Peyer's patch (tissue), 4 donors: ENCODE measurements at regions not wholly inside any gene's neighbourhood (a gene's known extent, or its start where the extent isn't known, plus 50 kb on each side); places are given as distances from the start of the nearest gene placed in this dataset.
A peak's percentile ranks its signal among the peaks of the same experiment; 100 is the strongest.

Experiments used
- DNase-seq, 3 donors: peaks; one replicate each; pipeline ENCODE4 v3.0.0-alpha.2; 2017 to 2019
- H3K27ac ChIP-seq, 4 donors: fragments of 200-600 bp; sonication (generic); one replicate each; pipeline ENCODE4 v1.5.1; 2016 to 2019
- H3K27me3 ChIP-seq, 2 donors: fragments of 200-600 bp; sonication (generic); one replicate each; pipeline ENCODE4 v1.5.1; 2019
- H3K36me3 ChIP-seq, 3 donors: fragments of 200-600 bp; sonication (generic); one replicate each; pipeline ENCODE4 v1.5.1; 2016 to 2019
- H3K4me1 ChIP-seq, 4 donors: fragments of 200-600 bp; sonication (generic); one replicate each; pipeline ENCODE4 v1.5.1; 2016 to 2019
- H3K4me3 ChIP-seq, 4 donors: fragments of 200-600 bp; sonication (generic); 1 replicate in 3 of 4; 2 replicates in 1 of 4; pipeline ENCODE4 v1.5.1; 2016 to 2019; ENCODE audit warnings: mild to moderate bottlenecking in 1 of 4
- H3K9me3 ChIP-seq, 4 donors: fragments of 200-600 bp; sonication (generic); one replicate each; pipeline ENCODE4 v1.5.1; 2016 to 2019; ENCODE audit warnings: mild to moderate bottlenecking in 1 of 4
- CTCF ChIP-seq, 6 experiments: fragments of 450-650 bp in 4 of 6; fragments of 200-600 bp in 2 of 6; sonication (generic) in 1 of 6; IDR thresholded peaks; one replicate each; pipeline ENCODE4 v1.5.1; 2017 to 2019; ENCODE audit warnings: antibody characterized with exemption in 6 of 6, mild to moderate bottlenecking in 3 of 6, moderate library complexity in 1 of 6
- POLR2A ChIP-seq, 2 donors: fragments of 450-650 bp; IDR thresholded peaks; one replicate each; pipeline ENCODE4 v1.5.1; 2017; ENCODE audit warnings: antibody characterized with exemption in 2 of 2, mild to moderate bottlenecking in 2 of 2, moderate library complexity in 2 of 2

GRCh38 chr4:159019356-159019755, 83.5 kb upstream of the RAPGEF2 start:
- no peaks in the 10 kb centered on the region for H3K36me3 ChIP-seq
- no peaks in the 10 kb centered on the region for H3K4me1 ChIP-seq
- H3K4me3 ChIP-seq: no peak overlapping the region
- H3K27ac ChIP-seq: no peak overlapping the region
- no peak for DNase-seq
- H3K27me3 ChIP-seq: no peaks in the 10 kb centered on the region
- H3K9me3 ChIP-seq: no peaks in the 10 kb centered on the region
- no peak for TF ChIP-seq CTCF (IDR thresholded peaks at IDR 0.05)
- TF ChIP-seq POLR2A (IDR thresholded peaks at IDR 0.05): no peak

- DNase-seq: no peak
- Histone ChIP-seq H3K4me3 (no peak overlapping the region), H3K9me3 (no peaks in the 10 kb centered on the region), H3K4me1 (no peaks in the 10 kb centered on the region), H3K27ac (no peak overlapping the region), H3K27me3 (no peaks in the 10 kb centered on the region), H3K36me3 (no peaks in the 10 kb centered on the region)
- TF ChIP-seq POLR2A (IDR thresholded peaks at IDR 0.05): no peak
- TF ChIP-seq CTCF (IDR thresholded peaks at IDR 0.05): no peak
Measured at GRCh38 chr4:159021597-159022385, 81.1 kb upstream of the RAPGEF2 start.

- Histone ChIP-seq H3K4me3 (no peak overlapping the region), H3K9me3 (no peaks in the 10 kb centered on the region), H3K27ac (peak overlapping the region in 1 of 4 donors; percentile 21), H3K36me3 (no peaks in the 10 kb centered on the region), H3K4me1 (no peaks in the 10 kb centered on the region), H3K27me3 (no peaks in the 10 kb centered on the region)
- TF ChIP-seq POLR2A (IDR thresholded peaks at IDR 0.05): no peak
- no peak for TF ChIP-seq CTCF (IDR thresholded peaks at IDR 0.05)
- no peak for DNase-seq
Measured at GRCh38 chr4:159023741-159024140, 79.1 kb upstream of the RAPGEF2 start.

GRCh38 chr4:159024266-159024665, 78.6 kb upstream of the RAPGEF2 start:
- H3K4me1 ChIP-seq: no peaks in the 10 kb centered on the region
- no peaks in the 10 kb centered on the region for H3K27me3 ChIP-seq
- H3K36me3 ChIP-seq: no peaks in the 10 kb centered on the region
- no peak for DNase-seq
- H3K27ac ChIP-seq: peak overlapping the region in 1 of 4 donors; percentile 21
- no peak overlapping the region for H3K4me3 ChIP-seq
- no peak for TF ChIP-seq CTCF (IDR thresholded peaks at IDR 0.05)
- TF ChIP-seq POLR2A (IDR thresholded peaks at IDR 0.05): no peak
- no peaks in the 10 kb centered on the region for H3K9me3 ChIP-seq

GRCh38 chr4:159024828-159025227, 78.1 kb upstream of the RAPGEF2 start:
- H3K4me3 ChIP-seq: no peak overlapping the region
- H3K36me3 ChIP-seq: no peaks in the 10 kb centered on the region
- H3K4me1 ChIP-seq: no peaks in the 10 kb centered on the region
- no peaks in the 10 kb centered on the region for H3K9me3 ChIP-seq
- H3K27me3 ChIP-seq: no peaks in the 10 kb centered on the region
- no peak for TF ChIP-seq CTCF (IDR thresholded peaks at IDR 0.05)
- TF ChIP-seq POLR2A (IDR thresholded peaks at IDR 0.05): no peak
- H3K27ac ChIP-seq: no peak overlapping the region
- DNase-seq: no peak
